Cardiac muscle cell (in vitro differentiated cells and primary cell): ENCODE measurements at regions not wholly inside any gene's neighbourhood (a gene's known extent, or its start where the extent isn't known, plus 50 kb on each side); places are given as distances from the start of the nearest gene placed in this dataset.
"Not testable (repeated sequence)": the region's sequence is repeated elsewhere in the genome, so short reads cannot be mapped to it uniquely, and the experiment has no call there.

Source experiments
- DNase-seq, 2 donors: peaks; one replicate each; pipeline versions ENCODE4 v3.0.0 to v3.0.0-alpha.2; 2010 to 2017; ENCODE audit warnings: low read depth in 1 of 2, low spot score in 1 of 2
- H3K27ac ChIP-seq: fragments of 200-600 bp; sonication (generic); 2 replicates; pipeline ENCODE4 v1.5.1; 2016
- H3K27me3 ChIP-seq: fragments of 200-600 bp; sonication (generic); 2 replicates; pipeline ENCODE4 v1.6.0; 2016; ENCODE audit warnings: control low read depth
- H3K36me3 ChIP-seq: fragments of 200-600 bp; sonication (generic); 2 replicates; pipeline ENCODE4 v1.5.1; 2016; ENCODE audit warnings: control low read depth
- H3K4me1 ChIP-seq: fragments of 200-600 bp; sonication (generic); 2 replicates; pipeline ENCODE4 v1.8.1; 2017; ENCODE audit warnings: low read depth, mild to moderate bottlenecking, mixed run types
- H3K4me3 ChIP-seq: fragments of 200-600 bp; sonication (generic); 2 replicates; pipeline ENCODE4 v1.5.1; 2016; ENCODE audit warnings: mild to moderate bottlenecking
- H3K9me3 ChIP-seq: fragments of 200-600 bp; sonication (generic); 2 replicates; pipeline ENCODE4 v1.5.1; 2017; ENCODE audit warnings: low read depth, mild to moderate bottlenecking, control low read depth
- TF ChIP-seq, protein P1 (sequence below): IDR thresholded peaks from 2 replicates; pipeline ENCODE4 v1.5.1; 2012; ENCODE audit warnings: low read depth, mild to moderate bottlenecking, low read length

GRCh38 chrX:35221391-35221790, 278.8 kb downstream of the FAM47B start:
- H3K27ac ChIP-seq, H3K36me3 ChIP-seq, H3K9me3 ChIP-seq, H3K27me3 ChIP-seq, H3K4me3 ChIP-seq, H3K4me1 ChIP-seq, DNase-seq: not testable (repeated sequence)

DNA sequence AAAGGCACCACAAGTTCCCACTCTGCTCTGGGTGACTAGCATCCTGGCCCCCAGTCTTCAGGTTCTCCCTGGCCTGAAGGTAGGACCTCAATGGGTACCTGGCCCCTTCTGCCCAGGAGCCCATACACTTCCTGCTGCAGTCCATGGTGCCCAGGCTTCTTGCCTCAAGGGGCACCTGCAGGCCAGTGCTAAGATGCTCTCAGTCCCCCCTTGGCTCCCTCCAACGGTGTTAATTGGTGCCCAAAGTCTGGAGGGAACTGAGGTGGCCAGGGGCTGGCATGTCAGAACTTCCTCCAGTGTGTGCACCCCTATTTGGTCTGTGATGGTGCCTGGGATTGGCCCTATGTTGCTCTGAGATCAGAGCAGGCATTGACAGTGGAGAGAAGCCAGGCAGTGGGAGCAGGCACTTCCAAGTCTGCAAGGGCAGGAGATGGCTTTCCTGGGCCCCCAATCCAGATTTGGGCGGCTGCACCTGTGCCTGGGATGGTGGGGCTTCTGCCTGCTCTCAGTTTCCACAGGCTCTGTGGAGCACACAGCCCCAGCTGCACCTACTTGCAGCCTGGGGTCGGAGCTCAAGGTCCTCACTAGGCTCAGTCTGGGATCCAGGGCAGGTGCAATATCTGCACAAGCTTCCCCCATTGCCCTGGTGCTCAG, 301.6 kb downstream of the FAM47B start:
- no peak overlapping the region for H3K4me3 ChIP-seq
- H3K9me3 ChIP-seq, result no peaks in the 10 kb centered on the region
- no peaks in the 10 kb centered on the region for H3K4me1 ChIP-seq
- H3K27me3 ChIP-seq, result no peaks in the 10 kb centered on the region
- H3K27ac ChIP-seq, result no peak overlapping the region
- H3K36me3 ChIP-seq, result no peaks in the 10 kb centered on the region
- TF ChIP-seq, protein P1, sequence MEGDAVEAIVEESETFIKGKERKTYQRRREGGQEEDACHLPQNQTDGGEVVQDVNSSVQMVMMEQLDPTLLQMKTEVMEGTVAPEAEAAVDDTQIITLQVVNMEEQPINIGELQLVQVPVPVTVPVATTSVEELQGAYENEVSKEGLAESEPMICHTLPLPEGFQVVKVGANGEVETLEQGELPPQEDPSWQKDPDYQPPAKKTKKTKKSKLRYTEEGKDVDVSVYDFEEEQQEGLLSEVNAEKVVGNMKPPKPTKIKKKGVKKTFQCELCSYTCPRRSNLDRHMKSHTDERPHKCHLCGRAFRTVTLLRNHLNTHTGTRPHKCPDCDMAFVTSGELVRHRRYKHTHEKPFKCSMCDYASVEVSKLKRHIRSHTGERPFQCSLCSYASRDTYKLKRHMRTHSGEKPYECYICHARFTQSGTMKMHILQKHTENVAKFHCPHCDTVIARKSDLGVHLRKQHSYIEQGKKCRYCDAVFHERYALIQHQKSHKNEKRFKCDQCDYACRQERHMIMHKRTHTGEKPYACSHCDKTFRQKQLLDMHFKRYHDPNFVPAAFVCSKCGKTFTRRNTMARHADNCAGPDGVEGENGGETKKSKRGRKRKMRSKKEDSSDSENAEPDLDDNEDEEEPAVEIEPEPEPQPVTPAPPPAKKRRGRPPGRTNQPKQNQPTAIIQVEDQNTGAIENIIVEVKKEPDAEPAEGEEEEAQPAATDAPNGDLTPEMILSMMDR, result no peak
- no peak for DNase-seq

DNA sequence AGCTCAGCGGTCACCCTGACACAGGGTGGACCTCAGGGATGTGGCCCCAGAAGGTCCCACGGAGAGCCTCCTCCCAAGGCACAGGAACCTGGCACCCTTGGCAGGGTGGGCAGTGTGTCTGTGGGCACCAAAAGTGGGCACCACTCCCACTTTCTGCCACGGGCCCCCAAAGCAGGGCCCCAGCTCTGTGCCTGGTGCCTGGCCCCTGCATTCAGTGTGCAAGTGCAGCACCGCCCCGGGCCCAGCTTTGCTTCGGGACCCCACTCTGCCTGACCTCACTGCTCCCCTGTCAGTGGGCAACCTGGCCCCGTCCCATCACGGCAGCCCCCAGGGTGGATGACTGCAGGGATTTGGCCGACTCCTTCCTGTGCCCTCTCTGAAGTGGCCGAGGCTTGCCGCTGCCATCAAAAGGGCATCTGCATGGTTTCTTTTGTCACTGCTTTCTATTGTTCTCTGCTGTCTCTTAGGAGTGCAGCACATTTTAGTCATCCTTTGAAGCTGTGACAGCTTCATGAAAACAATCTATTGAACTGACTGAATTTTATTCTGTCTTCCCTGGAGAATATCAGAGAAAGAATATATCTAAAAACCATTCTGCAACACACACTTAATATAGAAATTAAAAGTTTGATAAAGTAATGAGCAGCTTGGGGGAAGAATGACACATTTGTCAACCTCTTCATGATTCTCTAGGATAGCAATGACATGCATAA, 302.4 kb downstream of the FAM47B start:
- no peak for DNase-seq
- no peaks in the 10 kb centered on the region for H3K4me1 ChIP-seq

DNA sequence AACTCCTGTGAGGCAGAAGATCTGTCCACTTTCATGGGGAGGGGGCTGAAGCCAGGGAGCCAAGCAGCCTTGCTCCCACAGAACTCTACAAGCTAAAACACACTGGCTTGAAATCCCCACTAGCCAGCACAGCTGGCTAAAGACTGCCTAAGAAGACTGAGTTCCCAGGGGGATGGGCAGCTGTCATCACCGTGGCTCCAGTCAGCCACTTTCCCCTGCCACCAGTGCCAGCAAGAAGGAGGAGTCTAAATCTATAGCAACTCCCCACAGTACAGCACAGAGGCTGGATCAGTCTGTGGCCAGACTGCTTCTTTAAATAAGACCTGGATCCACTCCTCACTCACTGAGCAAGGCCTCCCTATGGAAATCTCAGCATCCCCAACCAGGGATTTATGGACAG, 308.6 kb downstream of the FAM47B start:
- Histone ChIP-seq H3K4me3 (no peak overlapping the region), H3K36me3 (no peaks in the 10 kb centered on the region), H3K27me3 (no peaks in the 10 kb centered on the region), H3K27ac (no peak overlapping the region), H3K4me1 (no peaks in the 10 kb centered on the region), H3K9me3 (no peaks in the 10 kb centered on the region)
- peak in 1 of 2 donors; percentile 74 for DNase-seq
- TF ChIP-seq, protein P1, result no peak

More for the DNA sequence above, 302.4 kb downstream of the FAM47B start:
- no peaks in the 10 kb centered on the region for H3K36me3 ChIP-seq
- TF ChIP-seq, protein P1, result no peak
- no peaks in the 10 kb centered on the region for H3K27me3 ChIP-seq
- no peaks in the 10 kb centered on the region for H3K9me3 ChIP-seq
- no peak overlapping the region for H3K4me3 ChIP-seq
- H3K27ac ChIP-seq, result no peak overlapping the region

GRCh38 chrX:35276115-35276514, 333.5 kb downstream of the FAM47B start:
- no peak for DNase-seq
- H3K27me3 ChIP-seq, result no peaks in the 10 kb centered on the region
- no peaks in the 10 kb centered on the region for H3K36me3 ChIP-seq
- TF ChIP-seq, protein P1, result no peak
- no peaks in the 10 kb centered on the region for H3K9me3 ChIP-seq
- H3K4me1 ChIP-seq, result no peaks in the 10 kb centered on the region
- H3K4me3 ChIP-seq, result no peak overlapping the region
- no peak overlapping the region for H3K27ac ChIP-seq

GRCh38 chrX:35285289-35285962, 342.8 kb downstream of the FAM47B start:
- no peak overlapping the region for H3K27ac ChIP-seq
- no peaks in the 10 kb centered on the region for H3K4me1 ChIP-seq
- no peaks in the 10 kb centered on the region for H3K27me3 ChIP-seq
- TF ChIP-seq, protein P1, result no peak
- no peak for DNase-seq
- H3K4me3 ChIP-seq, result no peak overlapping the region
- no peaks in the 10 kb centered on the region for H3K9me3 ChIP-seq
- H3K36me3 ChIP-seq, result no peaks in the 10 kb centered on the region
